Panc1 (cell line): ENCODE measurements at regions not wholly inside any gene's neighbourhood (a gene's known extent, or its start where the extent isn't known, plus 50 kb on each side); places are given as distances from the start of the nearest gene placed in this dataset.

ENCODE experiments used
- ATAC-seq: fragments of 200-7000 bp; cut with Tn5 transposase; 2 replicates; pipeline ENCODE4 v1.9.1; 2020; ENCODE audit warnings: mild to moderate bottlenecking, moderate library complexity
- BruUV-seq: library from RNA; stranded (reverse); fragments of 400-500 nt; replicated peaks from 2 replicates; lab custom pipeline; 2021; lab: Mats Ljungman, UMichigan
- CTCF ChIA-PET: fragments of 300-600 bp; sonication (Branson Sonifier 250); formaldehyde crosslinking; loops from one replicate; lab custom pipeline; 2022; ENCODE audit warnings: antibody characterized with exemption; lab: Charles Lee
- POLR2A ChIA-PET: fragments of 300-600 bp; sonication (Branson Sonifier 250); formaldehyde crosslinking; loops from one replicate; lab custom pipeline; 2022; ENCODE audit warnings: antibody characterized with exemption; lab: Charles Lee
- DNase-seq: peaks from one replicate; pipeline ENCODE4 v3.0.0-alpha.2; 2010; ENCODE audit warnings: low read depth, low spot score
- H3K27ac ChIP-seq: 2 replicates; pipeline ENCODE4 v1.5.1; 2011; ENCODE audit warnings: mild to moderate bottlenecking, low read length, inconsistent platforms
- H3K27me3 ChIP-seq: fragments of 200-500 bp; sonication (Bioruptor generic); 2 replicates; pipeline ENCODE4 v1.6.0; 2014; ENCODE audit warnings: low read length, inconsistent platforms; ENCODE audit not compliant: control insufficient read depth, insufficient read depth
- H3K36me3 ChIP-seq: fragments of 200-500 bp; sonication (Bioruptor generic); 2 replicates; pipeline ENCODE4 v1.5.1; 2014; ENCODE audit warnings: inconsistent platforms, mild to moderate bottlenecking, low read length, moderate library complexity; ENCODE audit not compliant: control insufficient read depth, insufficient read depth
- H3K4me1 ChIP-seq: 2 replicates; pipeline ENCODE4 v1.5.1; 2011; ENCODE audit warnings: inconsistent platforms, mild to moderate bottlenecking, low read length, moderate library complexity; ENCODE audit not compliant: control insufficient read depth, insufficient read depth
- H3K4me3 ChIP-seq, 2 experiments: 2 replicates each; pipeline ENCODE4 v1.5.1; 2011 to 2012; ENCODE audit warnings: low read depth in 2 of 2, low read length in 2 of 2, mild to moderate bottlenecking in 2 of 2, inconsistent platforms in 1 of 2, moderate library complexity in 1 of 2
- H3K9me3 ChIP-seq: fragments of 200-500 bp; sonication (Bioruptor generic); 2 replicates; pipeline ENCODE4 v1.5.1; 2014; ENCODE audit warnings: low read depth, mild to moderate bottlenecking, inconsistent platforms, low read length, moderate library complexity; ENCODE audit not compliant: control insufficient read depth, insufficient read depth
- CTCF ChIP-seq: fragments of 450-650 bp; IDR thresholded peaks from 2 replicates; pipeline ENCODE4 v1.5.1; 2017; ENCODE audit warnings: mild to moderate bottlenecking
- POLR2AphosphoS5 ChIP-seq: IDR thresholded peaks from 2 replicates; pipeline ENCODE4 v1.6.1; 2012; ENCODE audit warnings: mild to moderate bottlenecking, low read depth, low read length, moderate library complexity
- REST ChIP-seq, 2 experiments: IDR thresholded peaks; 2 replicates each; pipeline ENCODE4 v1.6.1; 2011 to 2012; ENCODE audit warnings: low read depth in 2 of 2, control low read depth in 1 of 2, low read length in 1 of 2, mild to moderate bottlenecking in 1 of 2, moderate library complexity in 1 of 2; ENCODE audit not compliant: insufficient read depth in 1 of 2
- SIN3A ChIP-seq: IDR thresholded peaks from 2 replicates; pipeline ENCODE4 v1.6.1; 2012; ENCODE audit warnings: low read depth, mild to moderate bottlenecking, low read length, moderate library complexity, borderline replicate concordance; ENCODE audit not compliant: insufficient read depth
- TCF7L2 ChIP-seq: IDR thresholded peaks from 2 replicates; pipeline ENCODE4 v1.6.1; 2011; ENCODE audit warnings: mild to moderate bottlenecking, low read depth, low read length, inconsistent platforms
- in situ Hi-C: cut with HindIII; loops from 2 replicates; pipeline ENCODE4 v1.10.0; 2016; ENCODE audit warnings: low sequenced_read_pairs, low pct_unique_long_range_greater_than_20kb
- intact Hi-C: fragments of 100-400 bp; cut with micrococcal nuclease; formaldehyde crosslinking; loops from one replicate; pipeline ENCODE4 v1.10.0; 2022; ENCODE audit not compliant: unreplicated experiment

- in situ Hi-C loops = no loop called here
- no peaks in the 10 kb centered on the region for H3K27me3 ChIP-seq
- no peaks in the 10 kb centered on the region for H3K4me1 ChIP-seq
These were observed 99.9 kb upstream of the PMEPA1 start for GRCh38 chr20:57809661-57810172.

GRCh38 chr20:57809149-57809548 is 99.3 kb upstream of the PMEPA1 start:
- in situ Hi-C loops = no loop called here
- no TSS peak for BruUV-seq

More at GRCh38 chr20:57809661-57810172, 99.9 kb upstream of the PMEPA1 start:
- Histone ChIP-seq H3K9me3 (no peaks in the 10 kb centered on the region), H3K36me3 (no peaks in the 10 kb centered on the region), H3K27ac (no peak overlapping the region), H3K4me3 (no peak overlapping the region)
- POLR2A ChIA-PET = no interaction called here
- no peak for TF ChIP-seq TCF7L2
- TF ChIP-seq CTCF = no peak
- no peak for TF ChIP-seq REST (IDR thresholded peaks at IDR 0.05; ENCODE audit: insufficient read depth in 1 of 2, low read depth in 2 of 2, low read length in 1 of 2)
- TF ChIP-seq SIN3A = no peak
- no peak for TF ChIP-seq POLR2AphosphoS5
- no TSS peak for BruUV-seq
- intact Hi-C loops = no loop called here
- no peak for DNase-seq
- ATAC-seq = no peak
- CTCF ChIA-PET = no interaction called here

More at GRCh38 chr20:57809149-57809548, 99.3 kb upstream of the PMEPA1 start:
- DNase-seq (no peak), ATAC-seq (no peak)
- CTCF ChIA-PET = no interaction called here
- Histone ChIP-seq H3K36me3 (no peaks in the 10 kb centered on the region), H3K4me3 (no peak overlapping the region), H3K9me3 (no peaks in the 10 kb centered on the region), H3K27me3 (no peaks in the 10 kb centered on the region), H3K27ac (no peak overlapping the region), H3K4me1 (no peaks in the 10 kb centered on the region)
- TF ChIP-seq POLR2AphosphoS5 (no peak), REST (IDR thresholded peaks at IDR 0.05; ENCODE audit: insufficient read depth in 1 of 2, low read depth in 2 of 2, low read length in 1 of 2) (no peak), SIN3A (no peak), CTCF (no peak), TCF7L2 (no peak)
- POLR2A ChIA-PET = no interaction called here
- intact Hi-C loops = no loop called here
